HPDE6-E6E7 (cell line): ENCODE measurements at regions not wholly inside any gene's neighbourhood (a gene's known extent, or its start where the extent isn't known, plus 50 kb on each side); places are given as distances from the start of the nearest gene placed in this dataset.
A peak's percentile ranks its signal among the peaks of the same experiment; 100 is the strongest.

Experiments used
- DNase-seq: peaks from one replicate; pipeline ENCODE4 v3.0.0; 2011; ENCODE audit warnings: missing footprints; ENCODE audit errors: extremely low spot score

DNA sequence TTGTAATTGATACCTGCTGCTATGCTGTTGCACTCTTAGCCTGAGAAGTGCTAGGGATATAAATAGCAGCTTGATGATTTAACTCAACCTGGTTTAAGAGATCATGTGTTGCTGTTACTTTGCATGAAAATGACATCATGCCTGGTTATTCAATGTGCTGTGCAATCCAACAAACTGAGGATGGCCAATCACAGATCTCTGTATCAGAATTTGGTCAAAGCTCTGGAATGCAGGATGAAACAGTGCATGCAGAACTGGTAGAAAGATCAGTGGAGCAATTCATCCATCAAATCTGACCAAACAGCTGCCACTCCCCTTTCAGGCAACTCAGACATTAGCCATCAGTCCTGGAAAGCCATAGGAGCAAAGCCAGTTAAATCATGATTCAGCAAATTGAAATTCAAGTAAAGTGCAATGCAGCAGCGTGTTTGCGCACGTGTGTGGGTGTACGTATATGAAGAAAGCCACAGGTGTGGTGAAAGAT, 160.3 kb upstream of the RASGEF1B start:
- peak; percentile 59 for DNase-seq

DNA sequence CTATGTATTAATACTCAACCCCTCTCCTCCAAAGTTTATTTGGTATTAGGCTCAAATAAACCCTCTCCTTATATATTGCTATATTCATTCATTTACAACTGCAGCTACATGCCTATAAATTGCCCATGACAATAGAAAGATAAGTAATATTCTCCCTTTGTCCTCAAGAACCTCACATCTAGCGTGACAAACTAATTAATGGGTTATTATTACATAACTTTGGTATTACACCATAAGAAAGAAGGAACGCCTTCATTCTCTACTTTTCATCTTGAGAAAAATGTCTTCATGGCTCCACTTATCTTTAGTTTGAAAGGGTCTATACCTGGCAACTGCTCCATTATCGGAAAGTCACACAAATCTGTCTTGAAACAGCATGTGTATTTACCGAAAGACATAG, 157.7 kb upstream of the RASGEF1B start:
- DNase-seq = no peak

GRCh38 chr4:81628489-81628888, 156.8 kb upstream of the RASGEF1B start:
- no peak for DNase-seq

DNA sequence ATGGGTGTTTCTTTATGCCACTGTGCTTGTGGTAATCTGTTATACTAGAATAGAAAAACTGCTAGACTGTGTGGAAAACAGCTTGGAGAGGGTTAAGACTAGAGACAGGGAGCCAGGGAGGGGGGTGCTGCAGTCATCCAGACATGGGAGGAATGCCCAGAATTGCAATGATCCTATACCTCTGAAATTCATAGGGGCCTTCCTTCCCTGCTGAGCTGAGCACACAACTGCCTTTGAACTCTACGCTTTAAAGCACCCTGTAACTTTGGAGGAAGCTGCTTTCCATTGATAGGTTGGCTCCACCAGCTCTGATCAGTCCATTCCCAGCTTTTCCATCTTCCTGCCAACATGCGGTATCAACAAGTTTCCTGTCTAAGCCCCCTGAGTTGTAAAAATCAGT, 155.9 kb upstream of the RASGEF1B start:
- DNase-seq = no peak

GRCh38 chr4:81626851-81627250, 155.1 kb upstream of the RASGEF1B start:
- DNase-seq = no peak

GRCh38 chr4:81625422-81626417, 154.0 kb upstream of the RASGEF1B start:
- no peak for DNase-seq

DNA sequence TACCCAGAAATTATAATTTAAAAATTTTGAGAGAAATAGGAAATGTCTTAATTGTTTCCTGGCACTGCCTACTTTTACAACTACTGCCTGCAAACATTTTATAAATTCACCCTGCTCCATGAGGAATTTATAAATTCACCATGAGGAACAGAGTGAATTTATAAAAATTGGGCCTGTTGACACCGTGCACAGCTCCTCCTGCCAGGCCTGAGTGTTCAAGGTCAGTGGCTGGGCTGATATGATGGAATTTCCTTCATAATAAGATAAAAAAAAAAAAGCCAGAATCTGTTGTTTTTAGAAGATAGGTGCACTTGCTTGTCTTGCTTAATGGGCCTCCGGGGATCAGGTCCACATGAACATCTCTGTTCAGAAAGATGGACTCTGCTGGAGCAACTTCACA, 151.7 kb upstream of the RASGEF1B start:
- no peak for DNase-seq

DNA sequence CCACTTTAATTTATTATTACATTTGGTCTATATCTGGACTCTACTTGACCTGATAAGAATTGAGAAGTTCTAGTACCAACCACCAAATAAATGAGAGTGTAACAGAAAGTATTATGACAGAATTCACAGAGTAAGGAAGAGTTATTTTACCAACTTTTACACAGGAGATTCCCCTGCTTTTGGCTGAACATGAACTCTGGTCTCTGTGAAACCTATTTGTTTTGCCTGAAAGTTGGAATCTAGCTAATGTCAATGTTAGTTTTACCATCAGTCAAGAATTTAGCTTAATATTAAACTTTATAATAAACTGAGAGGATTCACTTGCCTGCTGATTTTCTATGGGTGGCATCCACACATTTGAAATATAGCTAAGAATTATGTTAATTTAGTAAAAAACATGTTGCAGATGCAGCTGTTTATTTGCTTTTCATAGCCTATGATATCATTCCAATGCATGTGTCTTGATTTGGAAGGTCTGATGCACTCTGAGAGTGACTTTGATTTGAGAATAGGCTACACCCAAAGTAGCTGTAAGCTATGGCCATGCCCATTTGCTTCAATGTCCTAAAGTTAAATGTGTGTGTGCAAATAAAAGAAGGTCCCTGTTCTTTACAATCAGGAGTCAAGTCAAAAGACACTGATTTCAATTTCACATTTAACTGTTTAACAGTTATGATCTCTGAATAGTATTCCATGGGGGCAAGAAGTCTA, 150.9 kb upstream of the RASGEF1B start:
- no peak for DNase-seq

DNA sequence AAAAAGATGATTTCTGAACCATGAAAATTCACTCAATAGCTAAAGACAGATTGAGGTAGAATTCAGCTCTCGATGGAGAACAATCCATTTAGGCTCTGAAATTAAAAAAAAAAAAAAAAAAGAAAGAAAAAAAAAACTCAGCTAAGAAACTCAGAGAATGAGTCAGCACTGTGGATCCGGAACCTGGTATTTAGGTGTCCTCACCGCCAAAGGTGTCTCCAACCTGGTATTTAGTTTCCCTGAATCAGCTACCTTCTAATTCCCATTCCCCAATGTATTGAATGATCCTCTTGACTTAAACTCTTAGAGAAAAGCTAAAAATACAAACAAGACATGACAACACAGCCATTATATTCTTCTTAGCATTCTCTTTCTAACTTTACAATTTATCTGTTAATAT, 150.3 kb upstream of the RASGEF1B start:
- no peak for DNase-seq

DNA sequence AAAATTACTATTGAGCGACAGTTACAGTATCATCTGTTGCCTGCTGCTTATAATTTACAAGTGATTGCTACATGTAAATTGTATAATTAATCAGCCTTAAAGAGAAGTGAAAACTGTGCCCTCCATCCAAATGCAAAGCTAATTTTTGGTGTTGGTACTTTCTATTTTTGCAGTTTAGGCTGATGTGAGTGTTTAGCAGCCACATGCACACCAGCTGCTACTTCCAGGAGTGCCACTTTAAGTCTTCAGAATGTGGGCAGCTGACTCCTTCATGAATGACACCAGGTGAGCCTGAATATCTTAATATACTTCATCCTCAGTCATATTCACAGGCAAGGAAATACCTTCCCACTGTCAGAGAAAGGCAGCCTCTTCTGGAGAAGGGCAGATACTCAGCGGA, 149.8 kb upstream of the RASGEF1B start:
- no peak for DNase-seq

GRCh38 chr4:81620442-81620841, 148.7 kb upstream of the RASGEF1B start:
- no peak for DNase-seq

GRCh38 chr4:81617545-81617944, 145.8 kb upstream of the RASGEF1B start:
- DNase-seq = no peak

DNA sequence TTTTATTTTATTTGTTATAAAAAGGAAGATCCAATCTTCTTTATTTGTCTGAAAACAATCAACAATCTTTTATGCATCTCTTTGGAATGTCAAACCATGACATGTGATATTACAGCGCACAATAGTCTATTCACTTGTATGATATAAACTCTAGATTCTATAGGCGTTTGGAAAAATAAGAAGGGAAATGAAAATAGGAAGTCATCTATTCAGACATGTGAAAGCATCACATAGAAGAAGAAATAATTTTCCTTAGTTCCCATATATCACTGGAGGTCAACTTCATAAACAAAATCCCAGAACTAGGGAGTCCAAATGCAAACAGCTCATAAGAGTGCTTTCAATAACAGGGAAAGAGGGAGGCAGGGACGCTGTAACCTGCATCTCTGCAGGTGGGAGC, 139.5 kb upstream of the RASGEF1B start:
- no peak for DNase-seq

DNA sequence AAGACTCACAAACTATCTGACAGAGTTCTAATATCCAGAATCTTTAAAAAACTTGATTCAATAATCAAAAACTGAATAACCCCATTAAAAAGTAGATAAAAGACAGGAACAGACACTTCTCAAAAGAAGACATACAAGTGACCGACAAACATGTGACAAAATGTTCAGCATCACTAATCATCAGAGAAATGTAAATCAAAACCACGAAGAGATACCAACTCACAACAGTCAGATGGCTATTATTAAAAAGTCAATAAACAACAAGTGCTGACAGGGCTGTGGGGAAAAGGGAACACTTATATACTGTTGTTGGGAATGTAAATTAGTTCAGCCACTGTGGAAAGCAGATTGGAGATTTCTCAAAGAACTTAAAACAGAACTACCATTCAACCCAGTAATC, 138.1 kb upstream of the RASGEF1B start:
- DNase-seq = no peak

DNA sequence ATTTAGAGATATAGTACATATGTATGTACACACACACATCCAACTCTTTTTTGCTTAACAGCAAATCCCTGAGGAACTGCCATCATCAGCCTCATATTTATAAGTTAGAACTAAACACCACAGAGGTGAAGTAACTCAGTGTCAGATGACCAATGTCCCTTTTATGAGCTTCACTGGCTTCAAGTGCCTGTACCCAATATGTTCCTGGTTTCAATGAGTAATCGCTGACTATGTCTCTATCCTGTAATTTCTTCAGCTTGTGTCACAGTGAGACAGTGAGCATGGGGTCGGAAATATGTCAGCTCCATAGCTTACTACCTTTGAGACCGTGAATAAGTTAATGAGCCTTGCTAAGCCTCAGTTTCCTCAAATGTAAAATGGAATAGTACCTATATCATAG, 136.2 kb upstream of the RASGEF1B start:
- no peak for DNase-seq

DNA sequence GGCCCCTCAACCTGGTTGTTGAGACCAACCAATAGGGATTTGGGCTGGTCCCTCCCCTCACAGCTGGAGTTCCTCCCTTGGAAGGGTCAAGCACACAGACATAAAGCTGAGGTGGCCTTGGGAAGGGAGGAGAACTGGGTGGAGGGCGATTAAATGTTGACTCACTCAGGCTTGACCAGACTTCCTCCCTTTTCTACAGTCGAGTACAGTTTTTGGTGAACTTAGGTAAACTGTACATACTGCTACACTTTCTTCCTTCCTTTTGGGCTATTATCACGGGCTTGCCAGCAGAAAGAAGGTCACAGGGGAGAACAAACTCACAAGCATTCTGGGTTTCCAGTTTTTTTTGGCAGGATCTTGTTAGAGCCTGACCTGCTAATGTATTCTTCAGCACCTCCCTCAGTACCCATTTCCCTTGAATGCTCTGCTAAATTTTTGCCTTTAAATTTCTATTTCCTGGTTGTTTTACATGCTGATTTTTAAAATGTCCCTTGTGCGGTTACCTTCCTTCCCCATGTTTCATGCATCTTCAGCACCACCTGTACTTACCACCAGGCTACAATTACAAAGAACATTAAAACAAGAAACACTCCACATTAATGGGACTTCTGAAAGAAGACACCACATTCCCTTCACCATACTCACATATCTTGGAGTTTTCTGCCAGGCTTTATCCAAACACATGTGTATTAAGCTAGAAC, 135.2 kb upstream of the RASGEF1B start:
- DNase-seq = no peak

DNA sequence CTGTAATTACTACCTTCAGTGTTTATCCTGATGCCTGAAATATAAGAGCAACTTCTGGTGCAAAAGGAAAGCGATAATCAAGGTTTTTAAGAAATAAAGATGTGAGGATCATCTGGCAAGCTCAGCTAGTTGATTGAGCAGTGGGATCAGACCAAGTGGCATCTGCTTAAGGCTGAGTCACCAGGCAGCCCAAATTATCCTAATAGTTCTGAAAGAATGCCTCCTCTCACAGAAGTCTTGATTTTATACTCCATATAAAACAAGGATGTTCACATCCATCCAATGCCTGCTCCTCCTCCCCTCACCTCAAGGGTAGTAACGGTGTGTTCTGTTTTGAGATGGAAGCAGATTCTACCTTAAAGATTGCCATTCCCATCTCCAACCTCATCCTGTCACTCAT, 134.5 kb upstream of the RASGEF1B start:
- no peak for DNase-seq

GRCh38 chr4:81605271-81605670, 133.6 kb upstream of the RASGEF1B start:
- no peak for DNase-seq

GRCh38 chr4:81604683-81605218, 133.0 kb upstream of the RASGEF1B start:
- DNase-seq = no peak

DNA sequence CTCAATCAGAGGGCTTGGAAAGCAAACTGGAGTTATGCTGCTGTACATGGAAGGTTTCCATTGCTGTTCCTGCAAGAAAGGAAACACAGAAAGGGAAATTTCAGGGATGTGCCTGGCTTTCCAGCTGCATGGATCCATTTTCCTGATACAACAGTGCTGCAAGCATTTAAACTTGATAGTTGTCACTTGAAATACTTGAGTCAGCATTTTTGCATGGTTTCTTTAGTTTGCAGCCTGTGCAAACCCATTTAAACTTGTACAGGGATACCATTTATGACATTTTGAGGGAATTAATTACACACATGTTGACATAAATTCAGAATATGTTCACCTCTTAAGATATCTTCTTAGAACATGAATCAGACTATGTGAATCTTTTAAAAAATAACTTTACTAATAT, 131.1 kb upstream of the RASGEF1B start:
- DNase-seq = no peak

GRCh38 chr4:81601358-81601694, 129.6 kb upstream of the RASGEF1B start:
- DNase-seq = no peak
